HCT116 (cell line): ENCODE measurements at regions not wholly inside any gene's neighbourhood (a gene's known extent, or its start where the extent isn't known, plus 50 kb on each side); places are given as distances from the start of the nearest gene placed in this dataset.
"Not testable (repeated sequence)": the region's sequence is repeated elsewhere in the genome, so short reads cannot be mapped to it uniquely, and the experiment has no call there.

Experiments
- POLR2A ChIP-seq: IDR thresholded peaks from 2 replicates; pipeline ENCODE4 v1.7.0; 2011; ENCODE audit warnings: borderline replicate concordance; ENCODE audit not compliant: insufficient read depth, insufficient read length; ENCODE audit errors: extremely low read depth
- POLR2AphosphoS5 ChIP-seq: IDR thresholded peaks from 2 replicates; pipeline ENCODE4 v1.6.1; 2011; ENCODE audit warnings: mild to moderate bottlenecking, low read depth, low read length, moderate library complexity

GRCh38 chr5:42868417-42868816, 56.7 kb upstream of the SELENOP start:
- not testable (repeated sequence) for TF ChIP-seq POLR2A, POLR2AphosphoS5
